Right lobe of liver (tissue), 4 donors: ENCODE measurements at regions not wholly inside any gene's neighbourhood (a gene's known extent, or its start where the extent isn't known, plus 50 kb on each side); places are given as distances from the start of the nearest gene placed in this dataset.

Source experiments
- CTCF ChIP-seq, 4 donors: fragments of 200-600 bp in 3 of 4; fragments of 450-650 bp in 1 of 4; IDR thresholded peaks; one replicate each; pipeline versions ENCODE4 v1.5.1 to v1.8.0; 2016 to 2022; ENCODE audit warnings: antibody characterized with exemption in 4 of 4, mild to moderate bottlenecking in 2 of 4
- POLR2A ChIP-seq: fragments of 450-650 bp; IDR thresholded peaks from one replicate; pipeline ENCODE4 v1.6.1; 2017; ENCODE audit warnings: antibody characterized with exemption, mild to moderate bottlenecking
- donor health status: DM: no; HTN: no; CAD: no.
- donor health status: DM: no; HTN: no; CAD: no.
- donor health status: DM: no; HTN: yes; CAD: no.

- TF ChIP-seq POLR2A (no peak), CTCF (IDR thresholded peaks at IDR 0.05) (no peak)
These were observed 653.9 kb upstream of the CAMK1G start for GRCh38 chr1:208929575-208929974.
